BLaER1 treated with 17β-estradiol and CSF1 and Interleukin-3, amounts not matched to agents 10 nM and 100 nM (cell line): ENCODE measurements at regions not wholly inside any gene's neighbourhood (a gene's known extent, or its start where the extent isn't known, plus 50 kb on each side); places are given as distances from the start of the nearest gene placed in this dataset.

ENCODE experiments used
- H3K27ac ChIP-seq, 11 experiments: shearing (Covaris generic); formaldehyde crosslinking; 2 replicates each; pipeline ENCODE4 v1.8.1; 2022
- H3K27me3 ChIP-seq, 11 experiments: shearing (Covaris generic); formaldehyde crosslinking; 2 replicates each; pipeline ENCODE4 v1.8.1; 2022
- H3K36me3 ChIP-seq, 11 experiments: shearing (Covaris generic); formaldehyde crosslinking; 2 replicates each; pipeline ENCODE4 v1.8.1; 2022
- H3K4me1 ChIP-seq, 10 experiments: shearing (Covaris generic); formaldehyde crosslinking; 2 replicates each; pipeline ENCODE4 v1.8.1; 2022
- H3K4me2 ChIP-seq, 11 experiments: shearing (Covaris generic); formaldehyde crosslinking; 2 replicates each; pipeline ENCODE4 v1.8.1; 2022
- H3K4me3 ChIP-seq, 10 experiments: shearing (Covaris generic); formaldehyde crosslinking; 2 replicates each; pipeline ENCODE4 v1.8.1; 2022
- H3K9ac ChIP-seq, 11 experiments: shearing (Covaris generic); formaldehyde crosslinking; 2 replicates each; pipeline ENCODE4 v1.8.1; 2022
- H3K9me3 ChIP-seq, 11 experiments: shearing (Covaris generic); formaldehyde crosslinking; replicated peaks in 1 of 11; 2 replicates each; pipeline ENCODE4 v1.8.1; 2022
- H4K20me1 ChIP-seq, 11 experiments: shearing (Covaris generic); formaldehyde crosslinking; 2 replicates each; pipeline ENCODE4 v1.8.1; 2022
- Cebpa-rat ChIP-seq, 11 experiments: shearing (Covaris generic); IDR thresholded peaks; 2 replicates each; pipeline ENCODE4 v1.8.1; 2022

DNA sequence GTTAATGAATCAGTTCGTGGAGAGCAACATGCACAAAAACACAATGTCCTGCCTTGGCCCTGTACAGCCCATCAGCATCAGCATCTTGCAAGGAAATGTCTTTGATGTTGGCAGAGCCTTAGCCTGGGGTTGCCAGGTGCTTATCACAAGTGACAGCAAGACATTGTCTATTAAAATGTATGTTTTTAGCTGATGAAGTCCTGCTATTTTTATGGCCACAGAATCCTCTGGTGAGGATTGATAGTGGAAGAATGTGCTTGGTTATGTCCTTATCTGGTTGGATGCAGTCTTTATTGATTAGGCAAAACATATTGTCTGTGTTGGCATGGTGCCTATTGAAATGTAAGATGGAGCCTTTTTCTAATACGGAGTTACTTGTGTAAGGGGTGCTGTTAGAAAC lies 1427.0 kb upstream of the MIR17HG start:
- H3K4me3 ChIP-seq = no peak overlapping the region
- no peaks in the 10 kb centered on the region for H3K27me3 ChIP-seq
- no peaks in the 10 kb centered on the region for H3K9me3 ChIP-seq
- 0 out of 22 replicates have a peak overlapping the region, but pooled peaks of 2 of the 11 experiments have one; percentile 17 to 29 for H3K27ac ChIP-seq
- TF ChIP-seq Cebpa-rat (IDR thresholded peaks at IDR 0.05) = no peak
- H4K20me1 ChIP-seq = no peaks in the 10 kb centered on the region
- H3K36me3 ChIP-seq = no peaks in the 10 kb centered on the region
- H3K4me2 ChIP-seq = peak overlapping the region in 6 of 11 experiments; percentile 20 to 58 (median 48); a peak in 9 of 22 replicates
- H3K9ac ChIP-seq = no peak overlapping the region
- peaks cover 0 to 25% (median 4%) of the 10 kb centered on the region in 10 experiments; a peak in 8 of 20 replicates for H3K4me1 ChIP-seq

DNA sequence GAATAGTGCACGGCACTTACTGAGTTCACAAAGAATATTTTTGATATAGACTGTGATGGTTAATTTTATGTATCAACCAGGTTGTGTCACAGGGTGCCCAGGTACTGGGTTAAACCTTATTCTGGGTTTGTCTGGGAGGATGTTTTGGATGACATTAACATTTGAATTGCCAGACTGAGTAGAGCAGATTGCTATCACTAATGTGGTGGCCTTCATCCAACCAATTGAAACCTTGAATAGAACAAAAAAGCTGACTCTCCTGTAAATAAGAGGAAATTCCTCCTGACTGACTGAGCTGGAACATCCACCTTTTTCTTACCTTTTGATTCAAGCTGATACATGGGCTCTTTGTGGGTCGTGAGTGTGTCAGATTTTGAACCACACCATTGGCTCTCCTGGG lies 1424.4 kb upstream of the MIR17HG start:
- no peak for TF ChIP-seq Cebpa-rat (IDR thresholded peaks at IDR 0.05)
- Histone ChIP-seq H3K36me3 (no peaks in the 10 kb centered on the region), H3K27me3 (no peaks in the 10 kb centered on the region), H3K9me3 (no peaks in the 10 kb centered on the region), H4K20me1 (no peaks in the 10 kb centered on the region), H3K9ac (no peak overlapping the region), H3K4me2 (no peak overlapping the region), H3K4me1 (peaks cover 0 to 23% (median 4%) of the 10 kb centered on the region in 10 experiments; a peak in 8 of 20 replicates), H3K4me3 (no peak overlapping the region), H3K27ac (no peak overlapping the region)

DNA sequence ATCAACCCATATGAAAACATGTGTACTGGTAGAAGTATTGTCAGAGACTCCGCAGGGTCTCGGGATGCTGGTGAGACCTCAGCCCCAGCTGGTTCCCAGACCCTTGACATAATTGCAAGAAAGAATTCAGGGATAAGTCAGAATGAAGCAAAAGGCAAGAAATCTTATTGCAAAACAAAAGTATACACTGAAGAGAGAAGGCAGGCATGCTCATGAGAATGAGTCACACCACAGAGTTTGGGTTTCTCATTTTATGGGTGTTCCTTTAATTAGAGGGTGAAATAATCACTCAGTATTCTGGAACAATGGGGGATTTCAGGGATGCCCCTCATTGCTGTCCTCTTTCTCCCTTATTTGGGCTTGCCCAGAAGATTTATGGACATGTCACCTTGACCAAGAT lies 1423.8 kb upstream of the MIR17HG start:
- Histone ChIP-seq H3K27me3 (no peaks in the 10 kb centered on the region), H3K4me1 (peaks cover 0 to 23% (median 4%) of the 10 kb centered on the region in 10 experiments; a peak in 8 of 20 replicates), H3K4me2 (peak overlapping the region in 2 of 11 experiments; percentile 30 to 34; a peak in 2 of 22 replicates), H3K36me3 (no peaks in the 10 kb centered on the region), H4K20me1 (no peaks in the 10 kb centered on the region), H3K4me3 (no peak overlapping the region), H3K9me3 (no peaks in the 10 kb centered on the region), H3K27ac (no peak overlapping the region), H3K9ac (no peak overlapping the region)
- no peak for TF ChIP-seq Cebpa-rat (IDR thresholded peaks at IDR 0.05)

DNA sequence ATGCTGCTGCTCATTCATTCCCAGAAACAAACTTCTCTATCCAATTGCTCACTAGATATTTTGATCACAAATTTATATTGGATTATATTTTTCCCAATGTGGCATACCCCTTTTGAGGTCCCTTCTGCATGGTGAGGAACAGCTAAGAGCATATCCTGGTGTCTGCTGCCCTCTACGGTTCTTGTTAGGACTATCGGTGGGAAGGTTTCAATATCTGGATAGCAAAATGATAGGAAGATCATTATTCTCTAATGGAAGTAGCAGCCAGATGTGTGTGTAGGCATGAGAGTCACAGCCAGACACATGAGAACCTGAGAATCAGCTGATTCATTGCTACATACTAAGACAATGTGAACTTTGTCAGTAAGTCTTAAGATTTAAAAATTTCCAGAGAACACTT lies 1422.4 kb upstream of the MIR17HG start:
- no peaks in the 10 kb centered on the region for H3K36me3 ChIP-seq
- no peak overlapping the region for H3K4me2 ChIP-seq
- H3K27ac ChIP-seq = no peak overlapping the region
- H3K27me3 ChIP-seq = no peaks in the 10 kb centered on the region
- H3K4me1 ChIP-seq = peaks cover 0 to 21% (median 4%) of the 10 kb centered on the region in 10 experiments; a peak in 8 of 20 replicates
- no peak overlapping the region for H3K9ac ChIP-seq
- H3K4me3 ChIP-seq = no peak overlapping the region
- no peak for TF ChIP-seq Cebpa-rat (IDR thresholded peaks at IDR 0.05)
- H4K20me1 ChIP-seq = no peaks in the 10 kb centered on the region
- H3K9me3 ChIP-seq = no peaks in the 10 kb centered on the region

DNA sequence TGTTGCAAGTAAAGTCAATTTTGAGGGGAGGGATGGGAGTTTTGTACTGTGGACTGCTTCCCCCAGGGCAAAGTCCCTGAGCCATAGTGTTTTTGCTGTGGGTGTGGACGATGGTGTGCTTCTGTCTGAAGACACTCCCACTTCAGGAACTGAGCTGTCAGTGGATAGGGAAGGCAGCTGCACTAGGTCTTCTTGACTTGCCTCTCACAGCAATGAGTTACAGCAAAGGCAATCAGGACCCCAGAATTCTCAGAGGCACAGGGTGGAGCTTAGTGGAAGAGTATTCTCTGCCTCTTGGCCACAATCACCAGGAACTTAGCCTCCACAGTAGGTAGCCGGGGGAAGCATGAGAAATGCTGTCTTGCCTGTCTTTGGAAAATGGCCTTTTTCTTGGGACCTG lies 1416.6 kb upstream of the MIR17HG start:
- Histone ChIP-seq H3K4me1 (no peaks in the 10 kb centered on the region), H3K9ac (no peak overlapping the region), H3K36me3 (no peaks in the 10 kb centered on the region), H4K20me1 (no peaks in the 10 kb centered on the region), H3K4me2 (no peak overlapping the region), H3K4me3 (no peak overlapping the region), H3K27ac (no peak overlapping the region), H3K27me3 (no peaks in the 10 kb centered on the region), H3K9me3 (no peaks in the 10 kb centered on the region)
- no peak for TF ChIP-seq Cebpa-rat (IDR thresholded peaks at IDR 0.05)

DNA sequence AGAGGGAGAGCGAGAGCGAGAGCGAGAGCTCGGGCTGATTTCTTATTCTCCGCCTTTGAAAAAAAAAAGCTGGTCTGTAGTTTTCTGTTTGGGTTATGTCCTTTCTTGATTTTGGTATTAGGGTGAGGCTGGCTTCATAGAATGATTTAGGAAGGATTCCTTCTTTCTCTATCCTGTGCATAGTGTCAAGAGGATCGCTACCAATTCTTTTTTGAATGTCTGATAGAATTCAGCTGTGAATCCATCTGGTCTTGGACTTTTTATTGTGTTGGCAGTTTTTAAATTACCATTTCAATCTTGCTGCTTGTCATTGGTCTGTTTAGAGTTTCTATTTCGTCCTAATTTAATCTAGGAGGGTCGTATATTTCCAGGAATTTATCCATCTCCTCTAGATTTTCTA lies 1414.6 kb upstream of the MIR17HG start:
- Histone ChIP-seq H3K9ac (no peak overlapping the region), H3K27ac (no peak overlapping the region), H3K27me3 (no peaks in the 10 kb centered on the region), H4K20me1 (no peaks in the 10 kb centered on the region), H3K9me3 (no peaks in the 10 kb centered on the region), H3K4me3 (no peak overlapping the region), H3K36me3 (no peaks in the 10 kb centered on the region), H3K4me2 (no peak overlapping the region), H3K4me1 (no peaks in the 10 kb centered on the region)
- TF ChIP-seq Cebpa-rat (IDR thresholded peaks at IDR 0.05) = no peak

DNA sequence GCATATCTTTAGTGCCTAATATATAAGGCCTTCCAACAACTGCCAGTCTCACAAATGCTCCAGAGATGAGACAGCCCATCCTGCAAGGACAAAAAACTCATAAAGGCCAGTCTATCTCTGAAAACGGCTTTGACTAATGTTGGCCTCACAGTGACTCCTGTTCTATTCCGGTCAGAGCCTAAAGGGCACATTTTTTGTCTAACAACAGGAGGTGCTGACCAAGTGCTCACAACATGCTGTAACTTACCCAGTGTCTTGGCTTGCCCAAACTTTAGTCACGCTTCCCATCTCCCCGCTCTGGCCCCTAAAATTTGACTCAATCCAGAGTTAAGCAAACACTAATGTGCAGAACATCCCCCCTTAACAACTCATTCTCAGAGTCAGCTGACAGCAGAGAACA lies 1411.2 kb upstream of the MIR17HG start:
- 0 out of 20 replicates have a peak, but pooled peaks cover 0 to 5% (median 0%) of the 10 kb centered on the region in 10 experiments for H3K4me1 ChIP-seq
- peaks cover 0 to 5% (median 0%) of the 10 kb centered on the region in 11 experiments; a peak in 1 of 22 replicates for H3K9me3 ChIP-seq
- H3K36me3 ChIP-seq = no peaks in the 10 kb centered on the region
- H4K20me1 ChIP-seq = no peaks in the 10 kb centered on the region
- H3K27me3 ChIP-seq = no peaks in the 10 kb centered on the region
- no peak overlapping the region for H3K9ac ChIP-seq
- no peak overlapping the region for H3K4me3 ChIP-seq
- no peak overlapping the region for H3K4me2 ChIP-seq
- H3K27ac ChIP-seq = no peak overlapping the region
- no peak for TF ChIP-seq Cebpa-rat (IDR thresholded peaks at IDR 0.05)

DNA sequence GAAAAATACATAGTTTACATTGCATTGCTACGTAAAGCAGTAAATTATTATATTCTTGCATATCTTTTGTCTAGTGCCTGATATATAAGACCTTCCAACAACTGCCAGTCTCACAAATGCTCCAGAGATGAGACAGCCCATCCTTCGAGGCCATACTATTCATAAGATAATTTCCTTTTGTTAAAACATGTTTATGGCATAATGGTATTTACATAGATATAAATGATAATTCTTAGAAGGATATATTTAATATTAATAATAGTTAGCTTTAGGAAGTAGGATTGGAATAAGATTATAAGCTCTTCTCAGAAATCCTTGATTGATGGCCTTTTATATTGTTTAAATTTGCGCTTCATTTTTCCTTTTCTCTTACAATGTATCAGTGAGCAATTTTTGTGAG lies 1410.1 kb upstream of the MIR17HG start:
- TF ChIP-seq Cebpa-rat (IDR thresholded peaks at IDR 0.05) = no peak
- H3K9ac ChIP-seq = no peak overlapping the region
- peaks cover 0 to 5% (median 0%) of the 10 kb centered on the region in 11 experiments; a peak in 1 of 22 replicates for H3K9me3 ChIP-seq
- no peak overlapping the region for H3K4me2 ChIP-seq
- no peak overlapping the region for H3K4me3 ChIP-seq
- no peaks in the 10 kb centered on the region for H4K20me1 ChIP-seq
- H3K4me1 ChIP-seq = 0 out of 20 replicates have a peak, but pooled peaks cover 0 to 5% (median 0%) of the 10 kb centered on the region in 10 experiments
- no peaks in the 10 kb centered on the region for H3K27me3 ChIP-seq
- no peaks in the 10 kb centered on the region for H3K36me3 ChIP-seq
- H3K27ac ChIP-seq = no peak overlapping the region

DNA sequence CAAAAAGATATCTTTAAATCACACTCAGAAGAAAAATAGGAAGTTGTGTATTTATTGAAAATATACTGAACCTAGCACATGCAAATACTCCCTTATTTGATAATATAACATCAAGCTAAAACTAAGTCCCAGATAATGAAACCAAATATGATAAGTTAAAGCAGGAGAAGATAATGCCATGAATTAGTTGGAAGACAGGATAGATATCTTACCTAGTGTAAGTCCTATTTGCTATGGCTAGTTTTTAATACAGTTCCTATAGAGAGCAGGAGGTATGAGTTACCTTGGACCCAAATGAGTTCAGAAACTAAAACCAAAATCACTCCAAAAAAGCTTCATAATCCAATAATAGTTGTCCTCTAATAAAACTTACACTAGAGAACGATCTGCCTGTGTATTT lies 1407.1 kb upstream of the MIR17HG start:
- no peak for TF ChIP-seq Cebpa-rat (IDR thresholded peaks at IDR 0.05)
- no peaks in the 10 kb centered on the region for H3K27me3 ChIP-seq
- no peak overlapping the region for H3K9ac ChIP-seq
- H3K4me1 ChIP-seq = 0 out of 20 replicates have a peak, but pooled peaks cover 0 to 5% (median 0%) of the 10 kb centered on the region in 10 experiments
- no peaks in the 10 kb centered on the region for H4K20me1 ChIP-seq
- H3K27ac ChIP-seq = no peak overlapping the region
- no peaks in the 10 kb centered on the region for H3K36me3 ChIP-seq
- no peak overlapping the region for H3K4me3 ChIP-seq
- H3K9me3 ChIP-seq = peaks cover 0 to 5% (median 0%) of the 10 kb centered on the region in 11 experiments; a peak in 1 of 22 replicates
- H3K4me2 ChIP-seq = no peak overlapping the region

DNA sequence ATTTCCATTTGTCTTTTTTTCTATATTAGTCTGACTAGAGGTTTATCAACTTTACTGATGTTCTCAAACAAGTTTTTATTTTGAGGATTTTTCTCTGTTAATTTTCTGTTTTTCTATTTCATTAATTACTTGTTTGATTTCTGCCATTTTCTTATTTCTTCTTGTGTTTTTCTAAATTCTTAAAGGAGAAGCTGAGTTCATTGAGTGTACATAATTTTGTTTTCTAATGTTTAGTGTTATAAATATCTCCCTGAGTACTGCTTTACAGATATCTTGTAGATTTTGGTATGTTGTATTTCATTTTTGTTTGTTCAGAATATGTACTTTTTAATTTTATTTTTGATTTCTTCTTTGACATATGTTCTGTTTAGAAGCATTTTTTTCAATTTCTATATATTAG lies 1404.3 kb upstream of the MIR17HG start:
- no peak for TF ChIP-seq Cebpa-rat (IDR thresholded peaks at IDR 0.05)
- 0 out of 20 replicates have a peak, but pooled peaks cover 0 to 5% (median 0%) of the 10 kb centered on the region in 10 experiments for H3K4me1 ChIP-seq
- H3K4me3 ChIP-seq = no peak overlapping the region

More for the DNA sequence above, 1404.3 kb upstream of the MIR17HG start:
- Histone ChIP-seq H3K27me3 (no peaks in the 10 kb centered on the region), H3K9ac (no peak overlapping the region), H4K20me1 (no peaks in the 10 kb centered on the region), H3K36me3 (no peaks in the 10 kb centered on the region), H3K4me2 (no peak overlapping the region), H3K9me3 (peaks cover 0 to 5% (median 0%) of the 10 kb centered on the region in 11 experiments; a peak in 1 of 22 replicates), H3K27ac (no peak overlapping the region)
